CD4-positive, alpha-beta T cell treated with Interleukin-15 for 4 hours (primary cell): ENCODE measurements at regions not wholly inside any gene's neighbourhood (a gene's known extent, or its start where the extent isn't known, plus 50 kb on each side); places are given as distances from the start of the nearest gene placed in this dataset.
"Not testable (repeated sequence)": the region's sequence is repeated elsewhere in the genome, so short reads cannot be mapped to it uniquely, and the experiment has no call there.

ENCODE experiments used
- DNase-seq: peaks from one replicate; pipeline ENCODE4 v3.0.0-alpha.2; 2020; ENCODE audit warnings: low spot score

- no peak for DNase-seq
Observed at GRCh38 chr18:22739789-22740188, 193.3 kb upstream of the RBBP8 start.

- no peak for DNase-seq
Observed at GRCh38 chr18:22741318-22741717, 191.8 kb upstream of the RBBP8 start.

GRCh38 chr18:22742409-22742808 lies 190.7 kb upstream of the RBBP8 start:
- no peak for DNase-seq

- DNase-seq = no peak
Observed at GRCh38 chr18:22745966-22746365, 187.2 kb upstream of the RBBP8 start.

GRCh38 chr18:22752014-22752413 lies 181.1 kb upstream of the RBBP8 start:
- no peak for DNase-seq

GRCh38 chr18:22753130-22753831 lies 179.8 kb upstream of the RBBP8 start:
- no peak for DNase-seq

- DNase-seq = not testable (repeated sequence)
Observed at GRCh38 chr18:22764005-22764404, 169.1 kb upstream of the RBBP8 start.

- DNase-seq = no peak
Observed at GRCh38 chr18:22765896-22766295, 167.2 kb upstream of the RBBP8 start.

- DNase-seq = no peak
Observed at GRCh38 chr18:22767653-22768052, 165.5 kb upstream of the RBBP8 start.

GRCh38 chr18:22773944-22774343 lies 159.2 kb upstream of the RBBP8 start:
- DNase-seq = no peak

- no peak for DNase-seq
Observed at GRCh38 chr18:22778996-22779395, 154.1 kb upstream of the RBBP8 start.

GRCh38 chr18:22783245-22783644 lies 149.9 kb upstream of the RBBP8 start:
- DNase-seq = no peak

GRCh38 chr18:22783662-22784076 lies 149.5 kb upstream of the RBBP8 start:
- DNase-seq = no peak

GRCh38 chr18:22789052-22789451 lies 144.1 kb upstream of the RBBP8 start:
- no peak for DNase-seq

- DNase-seq = no peak
Observed at GRCh38 chr18:22789600-22789999, 143.5 kb upstream of the RBBP8 start.

- no peak for DNase-seq
Observed at GRCh38 chr18:22790545-22791309, 142.4 kb upstream of the RBBP8 start.

- no peak for DNase-seq
Observed at GRCh38 chr18:22791310-22791610, 141.9 kb upstream of the RBBP8 start.

GRCh38 chr18:22796113-22796512 lies 137.0 kb upstream of the RBBP8 start:
- DNase-seq = no peak

- no peak for DNase-seq
Observed at GRCh38 chr18:22800551-22800951, 132.6 kb upstream of the RBBP8 start.

GRCh38 chr18:22813648-22814328 lies 119.3 kb upstream of the RBBP8 start:
- no peak for DNase-seq

- no peak for DNase-seq
Observed at GRCh38 chr18:22814329-22814703, 118.8 kb upstream of the RBBP8 start.

- no peak for DNase-seq
Observed at GRCh38 chr18:22816266-22817176, 116.6 kb upstream of the RBBP8 start.
